Stimulated activated CD4-positive, alpha-beta T cell treated with anti-CD3 and anti-CD28 coated beads, Interleukin-4, amount 100 ng/mL, for 1 hour (primary cell): ENCODE measurements at regions not wholly inside any gene's neighbourhood (a gene's known extent, or its start where the extent isn't known, plus 50 kb on each side); places are given as distances from the start of the nearest gene placed in this dataset.
"Not testable (repeated sequence)": the region's sequence is repeated elsewhere in the genome, so short reads cannot be mapped to it uniquely, and the experiment has no call there.

Source experiments
- DNase-seq: peaks from one replicate; pipeline ENCODE4 v3.0.0-alpha.2; 2020

GRCh38 chr5:174453690-174454089 is 270.7 kb upstream of the MSX2 start:
- no peak for DNase-seq

- no peak for DNase-seq
These were observed 269.9 kb upstream of the MSX2 start for GRCh38 chr5:174454464-174454863.

- DNase-seq = no peak
These were observed 269.5 kb upstream of the MSX2 start for GRCh38 chr5:174454890-174455289.

GRCh38 chr5:174455301-174455700 is 269.1 kb upstream of the MSX2 start:
- DNase-seq = no peak

- no peak for DNase-seq
These were observed 267.2 kb upstream of the MSX2 start for GRCh38 chr5:174457141-174457678.

GRCh38 chr5:174459071-174459702 is 265.2 kb upstream of the MSX2 start:
- DNase-seq = no peak

- no peak for DNase-seq
These were observed 264.4 kb upstream of the MSX2 start for GRCh38 chr5:174459832-174460448.

- no peak for DNase-seq
These were observed 262.3 kb upstream of the MSX2 start for GRCh38 chr5:174462129-174462528.

GRCh38 chr5:174464504-174465165 is 259.7 kb upstream of the MSX2 start:
- DNase-seq = no peak

- not testable (repeated sequence) for DNase-seq
These were observed 252.9 kb upstream of the MSX2 start for GRCh38 chr5:174471528-174471927.

GRCh38 chr5:174472956-174473355 is 251.4 kb upstream of the MSX2 start:
- no peak for DNase-seq

- not testable (repeated sequence) for DNase-seq
These were observed 248.4 kb upstream of the MSX2 start for GRCh38 chr5:174476001-174476400.

GRCh38 chr5:174479325-174479724 is 245.1 kb upstream of the MSX2 start:
- DNase-seq = no peak

- DNase-seq = no peak
These were observed 242.6 kb upstream of the MSX2 start for GRCh38 chr5:174481737-174482136.

GRCh38 chr5:174482607-174483024 is 241.8 kb upstream of the MSX2 start:
- no peak for DNase-seq

- DNase-seq = no peak
These were observed 241.0 kb upstream of the MSX2 start for GRCh38 chr5:174483411-174483810.

GRCh38 chr5:174489215-174489614 is 235.2 kb upstream of the MSX2 start:
- no peak for DNase-seq

GRCh38 chr5:174489920-174490597 is 234.3 kb upstream of the MSX2 start:
- no peak for DNase-seq

- DNase-seq = no peak
These were observed 233.7 kb upstream of the MSX2 start for GRCh38 chr5:174490728-174491127.

GRCh38 chr5:174491265-174491664 is 233.1 kb upstream of the MSX2 start:
- DNase-seq = no peak

GRCh38 chr5:174491761-174492350 is 232.5 kb upstream of the MSX2 start:
- no peak for DNase-seq

- DNase-seq = no peak
These were observed 230.9 kb upstream of the MSX2 start for GRCh38 chr5:174493530-174493929.

- DNase-seq = not testable (repeated sequence)
These were observed 226.4 kb upstream of the MSX2 start for GRCh38 chr5:174497939-174498338.
